ENCODE measurements at regions not wholly inside any gene's neighbourhood (a gene's known extent, or its start where the extent isn't known, plus 50 kb on each side); places are given as distances from the start of the nearest gene placed in this dataset.
"Not testable (repeated sequence)": the region's sequence is repeated elsewhere in the genome, so short reads cannot be mapped to it uniquely, and the experiment has no call there.

DNA sequence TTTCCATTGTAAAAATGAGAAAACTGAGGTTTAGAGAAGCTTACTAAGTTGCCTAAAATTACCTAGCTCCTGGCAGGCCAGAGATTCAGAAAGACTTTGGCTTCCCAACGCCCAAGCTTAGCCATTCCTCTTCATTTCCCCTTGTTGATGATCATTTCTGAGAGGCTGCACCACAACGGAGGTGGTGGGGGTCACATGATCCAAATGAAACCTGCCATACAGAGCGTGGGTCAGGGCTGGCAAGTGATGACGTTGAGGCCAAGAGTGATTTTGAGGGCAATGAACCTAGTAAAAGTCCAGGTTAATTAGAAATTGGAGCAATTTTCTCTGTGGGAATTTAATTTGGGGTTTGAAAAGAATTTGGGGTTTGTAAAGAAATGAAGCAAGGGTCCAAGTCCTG lies 109.9 kb downstream of the TMEM182 start:
- no peak for DNase-seq (ENCODE audit: low read depth)
- H3K4me3 ChIP-seq (ENCODE audit: low read length), result no peak overlapping the region
- no peak for TF ChIP-seq CTCF (conservative IDR thresholded peaks at IDR 0.05; ENCODE audit: low read length)

DNA sequence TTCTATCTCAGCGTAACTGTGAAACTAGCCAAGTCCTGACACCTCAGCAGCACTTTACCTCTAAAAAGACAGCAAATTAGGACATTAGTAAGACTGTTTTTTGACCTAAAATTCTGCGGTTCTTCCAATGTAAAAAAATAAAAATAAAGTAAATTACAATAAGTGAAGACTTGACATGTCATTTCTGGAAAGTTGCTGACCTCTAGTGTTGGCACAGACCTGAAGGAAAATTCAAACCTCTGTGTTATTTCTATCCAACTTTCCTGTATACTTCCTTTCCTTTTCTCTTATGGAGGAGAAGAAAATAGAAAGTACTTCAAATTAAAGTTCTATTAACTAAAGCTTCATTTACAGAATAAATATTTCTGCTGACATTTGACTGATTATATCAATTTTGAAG lies 110.6 kb downstream of the TMEM182 start:
- TF ChIP-seq CTCF (conservative IDR thresholded peaks at IDR 0.05; ENCODE audit: low read length), result no peak
- DNase-seq (ENCODE audit: low read depth), result no peak
- no peak overlapping the region for H3K4me3 ChIP-seq (ENCODE audit: low read length)

DNA sequence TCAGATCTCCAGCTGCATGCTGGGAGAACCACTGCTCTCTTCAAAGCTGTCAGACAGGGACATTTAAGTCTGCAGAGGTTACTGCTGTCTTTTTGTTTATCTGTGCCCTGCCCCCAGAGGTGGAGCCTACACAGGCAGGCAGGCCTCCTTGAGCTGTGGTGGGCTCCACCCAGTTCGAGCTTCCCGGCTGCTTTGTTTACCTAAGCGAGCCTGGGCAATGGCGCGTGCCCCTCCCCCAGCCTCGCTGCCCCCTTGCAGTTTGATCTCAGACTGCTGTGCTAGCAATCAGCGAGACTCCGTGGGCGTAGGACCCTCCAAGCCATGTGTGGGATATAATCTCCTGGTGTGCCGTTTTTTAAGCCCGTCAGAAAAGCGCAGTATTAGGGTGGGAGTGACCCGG lies 117.7 kb downstream of the TMEM182 start:
- not testable (repeated sequence) for DNase-seq (ENCODE audit: low read depth); H3K4me3 ChIP-seq (ENCODE audit: low read length)

DNA sequence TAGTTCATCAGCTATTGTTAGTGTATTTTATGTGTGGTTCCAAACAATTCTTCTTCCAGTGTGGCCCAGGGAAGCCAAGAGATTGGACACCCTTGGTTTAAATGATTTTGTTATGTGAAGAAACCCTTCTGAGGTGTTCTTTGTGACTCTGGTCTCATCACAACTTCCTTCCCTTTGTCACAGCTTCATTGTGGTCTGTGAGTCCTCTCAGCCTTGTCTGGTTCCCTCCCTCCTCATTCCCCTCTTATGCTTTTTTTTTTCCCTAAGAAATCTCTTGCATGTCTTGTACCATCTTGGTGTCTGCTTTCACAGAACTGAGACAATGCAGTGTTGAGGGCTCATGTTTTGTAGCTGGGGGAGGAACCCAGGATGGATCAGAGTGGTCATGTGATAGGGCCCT lies 118.9 kb downstream of the TMEM182 start:
- no peak for TF ChIP-seq CTCF (conservative IDR thresholded peaks at IDR 0.05; ENCODE audit: low read length)
- H3K4me3 ChIP-seq (ENCODE audit: low read length), result no peak overlapping the region
- DNase-seq (ENCODE audit: low read depth), result no peak

GRCh38 chr2:102886216-102886893 lies 124.5 kb downstream of the TMEM182 start:
- TF ChIP-seq CTCF (conservative IDR thresholded peaks at IDR 0.05; ENCODE audit: low read length), result no peak
- no peak overlapping the region for H3K4me3 ChIP-seq (ENCODE audit: low read length)
- DNase-seq (ENCODE audit: low read depth), result no peak

DNA sequence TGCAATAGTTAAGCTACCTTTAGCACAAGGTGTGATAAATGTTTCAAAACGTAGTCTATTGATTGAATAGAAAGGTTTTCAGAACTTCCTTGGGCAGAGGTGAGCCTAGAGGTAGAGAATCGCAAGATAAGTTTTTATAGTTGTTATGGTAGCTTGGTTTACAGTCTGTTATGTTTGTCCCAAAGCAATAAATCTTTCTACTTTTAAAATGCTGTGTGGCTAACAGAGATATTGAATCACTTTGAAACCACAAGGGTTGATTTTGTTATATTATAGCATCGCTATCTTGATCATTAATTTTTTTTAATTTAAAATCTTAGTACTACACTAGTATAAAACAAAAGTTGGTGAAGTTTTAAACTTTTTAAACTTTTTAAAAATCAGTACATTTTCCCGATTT lies 126.7 kb downstream of the TMEM182 start:
- DNase-seq (ENCODE audit: low read depth), result no peak
- H3K4me3 ChIP-seq (ENCODE audit: low read length), result no peak overlapping the region
- TF ChIP-seq CTCF (conservative IDR thresholded peaks at IDR 0.05; ENCODE audit: low read length), result no peak

- H3K4me3 ChIP-seq (ENCODE audit: low read length), result no peak overlapping the region
- no peak for TF ChIP-seq CTCF (conservative IDR thresholded peaks at IDR 0.05; ENCODE audit: low read length)
- DNase-seq (ENCODE audit: low read depth), result peak; percentile 29
Measured at GRCh38 chr2:102891296-102891695, 129.5 kb downstream of the TMEM182 start.
